BJ (cell line): ENCODE measurements at regions not wholly inside any gene's neighbourhood (a gene's known extent, or its start where the extent isn't known, plus 50 kb on each side); places are given as distances from the start of the nearest gene placed in this dataset.

Experiments used
- CTCF ChIA-PET: fragments of 350-600 bp; formaldehyde crosslinking; extraction: SDS; loops from one replicate; lab custom pipeline; 2021; ENCODE audit warnings: antibody characterized with exemption, inconsistent platforms; lab: Yijun Ruan, JAX
- POLR2A ChIA-PET: fragments of 300-600 bp; sonication (Branson Sonifier 250); formaldehyde crosslinking; extraction: SDS; loops from one replicate; lab custom pipeline; 2021; ENCODE audit warnings: antibody characterized with exemption; lab: Charles Lee
- DNase-seq: peaks from one replicate; pipeline ENCODE4 v3.0.0-alpha.2; 2011; ENCODE audit warnings: low read depth
- H3K27me3 ChIP-seq: 2 replicates; pipeline ENCODE4 v1.6.0; 2011; ENCODE audit warnings: low read length; ENCODE audit not compliant: control insufficient read depth, insufficient read depth
- H3K36me3 ChIP-seq: 2 replicates; pipeline ENCODE4 v1.5.1; 2011; ENCODE audit warnings: low read length; ENCODE audit not compliant: control insufficient read depth, insufficient read depth
- H3K4me3 ChIP-seq: 2 replicates; pipeline ENCODE4 v1.5.1; 2011; ENCODE audit warnings: low read depth, mild to moderate bottlenecking, control low read depth, low read length
- CTCF ChIP-seq: IDR thresholded peaks from 2 replicates; pipeline ENCODE4 v1.5.1; 2011; ENCODE audit warnings: low read depth, mild to moderate bottlenecking, control low read depth, inconsistent platforms, low read length, moderate library complexity; ENCODE audit not compliant: insufficient read depth

- no peaks in the 10 kb centered on the region for H3K27me3 ChIP-seq
Observed at GRCh38 chr4:115278830-115279229, 165.4 kb upstream of the NDST4 start.

GRCh38 chr4:115275615-115276014 is 162.2 kb upstream of the NDST4 start:
- no peak for TF ChIP-seq CTCF
- no peak overlapping the region for H3K4me3 ChIP-seq
- no peak for DNase-seq
- ChIA-PET CTCF (no interaction called here), POLR2A (no interaction called here)
- H3K27me3 ChIP-seq: no peaks in the 10 kb centered on the region
- H3K36me3 ChIP-seq: no peaks in the 10 kb centered on the region

More at GRCh38 chr4:115278830-115279229, 165.4 kb upstream of the NDST4 start:
- ChIA-PET POLR2A (no interaction called here), CTCF (no interaction called here)
- DNase-seq: no peak
- TF ChIP-seq CTCF: no peak
- no peak overlapping the region for H3K4me3 ChIP-seq
- no peaks in the 10 kb centered on the region for H3K36me3 ChIP-seq

- ChIA-PET CTCF (no interaction called here), POLR2A (no interaction called here)
- Histone ChIP-seq H3K36me3 (no peaks in the 10 kb centered on the region), H3K4me3 (no peak overlapping the region), H3K27me3 (no peaks in the 10 kb centered on the region)
- DNase-seq: no peak
- TF ChIP-seq CTCF: no peak
Observed at GRCh38 chr4:115274545-115274944, 161.1 kb upstream of the NDST4 start.

GRCh38 chr4:115272594-115272993 is 159.2 kb upstream of the NDST4 start:
- no peaks in the 10 kb centered on the region for H3K27me3 ChIP-seq
- no peak for DNase-seq
- no peak for TF ChIP-seq CTCF
- CTCF ChIA-PET: no interaction called here
- POLR2A ChIA-PET: no interaction called here
- H3K4me3 ChIP-seq: no peak overlapping the region
- no peaks in the 10 kb centered on the region for H3K36me3 ChIP-seq

- Histone ChIP-seq H3K27me3 (no peaks in the 10 kb centered on the region), H3K36me3 (no peaks in the 10 kb centered on the region), H3K4me3 (no peak overlapping the region)
- no peak for TF ChIP-seq CTCF
- POLR2A ChIA-PET: no interaction called here
- no peak for DNase-seq
- CTCF ChIA-PET: no interaction called here
Observed at GRCh38 chr4:115272185-115272584, 158.8 kb upstream of the NDST4 start.
